Activated effector memory CD4-positive, alpha-beta T cell treated with anti-CD3 and anti-CD28 coated beads, Interleukin-2, amount 50 U/mL, for 16 hours (primary cell): ENCODE measurements at regions not wholly inside any gene's neighbourhood (a gene's known extent, or its start where the extent isn't known, plus 50 kb on each side); places are given as distances from the start of the nearest gene placed in this dataset.

Experiments used
- DNase-seq: peaks from one replicate; pipeline ENCODE4 v3.0.0-alpha.2; 2020

- DNase-seq = no peak
Observed at GRCh38 chr9:87427851-87428506, 69.7 kb upstream of the DAPK1 start.

GRCh38 chr9:87428659-87429058, 69.0 kb upstream of the DAPK1 start:
- DNase-seq = no peak

GRCh38 chr9:87431837-87432236, 65.8 kb upstream of the DAPK1 start:
- DNase-seq = no peak

GRCh38 chr9:87433853-87434252, 63.8 kb upstream of the DAPK1 start:
- DNase-seq = no peak

GRCh38 chr9:87434366-87434765, 63.3 kb upstream of the DAPK1 start:
- no peak for DNase-seq

- no peak for DNase-seq
Observed at GRCh38 chr9:87435189-87435880, 62.3 kb upstream of the DAPK1 start.

- no peak for DNase-seq
Observed at GRCh38 chr9:87436716-87437115, 61.0 kb upstream of the DAPK1 start.

GRCh38 chr9:87437966-87438365, 59.7 kb upstream of the DAPK1 start:
- no peak for DNase-seq

GRCh38 chr9:87441251-87441650, 56.4 kb upstream of the DAPK1 start:
- no peak for DNase-seq

- no peak for DNase-seq
Observed at GRCh38 chr9:87442451-87442850, 55.2 kb upstream of the DAPK1 start.

GRCh38 chr9:87443006-87443405, 54.7 kb upstream of the DAPK1 start:
- no peak for DNase-seq

GRCh38 chr9:87443461-87443860, 54.2 kb upstream of the DAPK1 start:
- no peak for DNase-seq

GRCh38 chr9:87445646-87446045, 52.0 kb upstream of the DAPK1 start:
- DNase-seq = no peak

GRCh38 chr9:87446527-87446926, 51.1 kb upstream of the DAPK1 start:
- no peak for DNase-seq

- no peak for DNase-seq
Observed at GRCh38 chr9:87447547-87448432, 49.9 kb upstream of the DAPK1 start.
